PC-9 (cell line): ENCODE measurements at regions not wholly inside any gene's neighbourhood (a gene's known extent, or its start where the extent isn't known, plus 50 kb on each side); places are given as distances from the start of the nearest gene placed in this dataset.

Experiments
- CTCF ChIP-seq: fragments of 200-600 bp; sonication (generic); conservative IDR thresholded peaks from 2 replicates; pipeline ENCODE4 v1.6.1; 2017; ENCODE audit warnings: mixed run types, antibody characterized with exemption, mild to moderate bottlenecking, moderate library complexity
- EZH2 ChIP-seq: fragments of 200-600 bp; sonication (generic); IDR thresholded peaks from 2 replicates; pipeline ENCODE4 v1.8.0; 2017; ENCODE audit warnings: antibody characterized with exemption, low read depth

GRCh38 chr6:113104541-113104940, 752.6 kb upstream of the MARCKS start:
- TF ChIP-seq CTCF (no peak), EZH2 (no peak)
